ENCODE measurements at regions not wholly inside any gene's neighbourhood (a gene's known extent, or its start where the extent isn't known, plus 50 kb on each side); places are given as distances from the start of the nearest gene placed in this dataset.

GRCh38 chr5:141786700-141787099, 91.5 kb downstream of the PCDH1 start:
- no peak overlapping the region for H3K4me2 ChIP-seq (replicated peaks; ENCODE audit: low read depth, low read length, poor library complexity, severe bottlenecking)
- DNase-seq (no peak), ATAC-seq (ENCODE audit: low read depth) (no peak)
- H3K27me3 Mint-ChIP-seq: peaks cover 44% of the 10 kb centered on the region
- H3K4me3 Mint-ChIP-seq: no peak overlapping the region
- no peak overlapping the region for H3K9ac ChIP-seq (ENCODE audit: low read length)
- H3K4me3 ChIP-seq (ENCODE audit: control extremely low read depth in 1 of 5, extremely low read depth in 1 of 5, insufficient read depth in 1 of 5, low read depth in 2 of 5, low read length in 4 of 5): no peak overlapping the region
- ChIA-PET CTCF (no interaction called here), POLR2A (no interaction called here)
- H3K79me2 ChIP-seq (ENCODE audit: control insufficient read depth, insufficient read depth, low read length): no peaks in the 10 kb centered on the region
- no peak overlapping the region for H3K27ac Mint-ChIP-seq
- intact Hi-C loops (cut with micrococcal nuclease): no loop called here
- 81% methylated on average over 3 of the region's 3 CpGs for WGBS (ENCODE audit: insufficient coverage)
- peaks cover 0 to 18% (median 0%) of the 10 kb centered on the region in 4 experiments for H3K27me3 ChIP-seq (replicated peaks in 1 of 4; ENCODE audit: control extremely low read depth in 1 of 4, control insufficient read depth in 3 of 4, insufficient read depth in 4 of 4, low read length in 3 of 4)
- no peaks in the 10 kb centered on the region for H3K9me3 ChIP-seq (ENCODE audit: control extremely low read depth in 1 of 3, control insufficient read depth in 2 of 3, insufficient read depth in 1 of 3, low read length in 2 of 3)
- no peak for TF ChIP-seq EZH2 (IDR thresholded peaks at IDR 0.05; ENCODE audit: borderline replicate concordance, insufficient read depth, low read depth, low read length, poor library complexity, severe bottlenecking)
- no peak for TF ChIP-seq CTCF (IDR thresholded peaks at IDR 0.05)
- H3K4me1 Mint-ChIP-seq: no peaks in the 10 kb centered on the region
- H3K9me3 Mint-ChIP-seq (ENCODE audit: insufficient read depth): no peaks in the 10 kb centered on the region
- H4K20me1 ChIP-seq (ENCODE audit: control insufficient read depth, insufficient read depth, low read length, poor library complexity, severe bottlenecking): no peaks in the 10 kb centered on the region
- H3K36me3 ChIP-seq (replicated peaks in 1 of 2; ENCODE audit: control extremely low read depth in 1 of 2, control insufficient read depth in 1 of 2, extremely low read depth in 1 of 2, insufficient read depth in 2 of 2, low read length in 1 of 2): no peaks in the 10 kb centered on the region
- no peaks in the 10 kb centered on the region for H3K4me1 ChIP-seq (ENCODE audit: control insufficient read depth in 2 of 2, insufficient read depth in 2 of 2, low read length in 2 of 2)
- H3K27ac ChIP-seq (ENCODE audit: low read length in 2 of 2): no peak overlapping the region
- H2AFZ ChIP-seq (ENCODE audit: insufficient read depth, low read depth, low read length, poor library complexity, severe bottlenecking): no peak overlapping the region

- no peaks in the 10 kb centered on the region for H3K9me3 Mint-ChIP-seq (ENCODE audit: insufficient read depth)
- H3K4me1 Mint-ChIP-seq: no peaks in the 10 kb centered on the region
- no peak overlapping the region for H3K4me3 ChIP-seq (ENCODE audit: control extremely low read depth in 1 of 5, extremely low read depth in 1 of 5, insufficient read depth in 1 of 5, low read depth in 2 of 5, low read length in 4 of 5)
- no peak overlapping the region for H3K9ac ChIP-seq (ENCODE audit: low read length)
- intact Hi-C loops (cut with micrococcal nuclease): no loop called here
- WGBS (ENCODE audit: insufficient coverage): 94% methylated on average over 4 of the region's 5 CpGs
- TF ChIP-seq CTCF (IDR thresholded peaks at IDR 0.05): no peak
- TF ChIP-seq EZH2 (IDR thresholded peaks at IDR 0.05; ENCODE audit: borderline replicate concordance, insufficient read depth, low read depth, low read length, poor library complexity, severe bottlenecking): no peak
- H4K20me1 ChIP-seq (ENCODE audit: control insufficient read depth, insufficient read depth, low read length, poor library complexity, severe bottlenecking): no peaks in the 10 kb centered on the region
- ChIA-PET CTCF (interaction anchor here (1.1 kb wide), 1 partner anchor 83 kb away, joined by 3 read pairs; no protein-coding TSS in a partner anchor), POLR2A (no interaction called here)
- H3K9me3 ChIP-seq (ENCODE audit: control extremely low read depth in 1 of 3, control insufficient read depth in 2 of 3, insufficient read depth in 1 of 3, low read length in 2 of 3): no peaks in the 10 kb centered on the region
- ATAC-seq (ENCODE audit: low read depth) (no peak), DNase-seq (no peak)
- H3K27ac ChIP-seq (ENCODE audit: low read length in 2 of 2): no peak overlapping the region
- no peak overlapping the region for H3K27ac Mint-ChIP-seq
- no peak overlapping the region for H2AFZ ChIP-seq (ENCODE audit: insufficient read depth, low read depth, low read length, poor library complexity, severe bottlenecking)
- no peaks in the 10 kb centered on the region for H3K4me1 ChIP-seq (ENCODE audit: control insufficient read depth in 2 of 2, insufficient read depth in 2 of 2, low read length in 2 of 2)
- H3K4me2 ChIP-seq (replicated peaks; ENCODE audit: low read depth, low read length, poor library complexity, severe bottlenecking): no peak overlapping the region
- peaks cover 42% of the 10 kb centered on the region for H3K27me3 Mint-ChIP-seq
- H3K79me2 ChIP-seq (ENCODE audit: control insufficient read depth, insufficient read depth, low read length): no peaks in the 10 kb centered on the region
- H3K27me3 ChIP-seq (replicated peaks in 1 of 4; ENCODE audit: control extremely low read depth in 1 of 4, control insufficient read depth in 3 of 4, insufficient read depth in 4 of 4, low read length in 3 of 4): peaks cover 0 to 18% (median 0%) of the 10 kb centered on the region in 4 experiments
- H3K4me3 Mint-ChIP-seq: no peak overlapping the region
- H3K36me3 ChIP-seq (replicated peaks in 1 of 2; ENCODE audit: control extremely low read depth in 1 of 2, control insufficient read depth in 1 of 2, extremely low read depth in 1 of 2, insufficient read depth in 2 of 2, low read length in 1 of 2): no peaks in the 10 kb centered on the region
Measured at GRCh38 chr5:141785711-141786110, 92.5 kb downstream of the PCDH1 start.

Data from B cell (primary cell).